Activated CD4-positive, alpha-beta T cell treated with anti-CD3 and anti-CD28 coated beads for 1 hour (primary cell): ENCODE measurements at regions not wholly inside any gene's neighbourhood (a gene's known extent, or its start where the extent isn't known, plus 50 kb on each side); places are given as distances from the start of the nearest gene placed in this dataset.

ENCODE experiments used
- DNase-seq: peaks from one replicate; pipeline ENCODE4 v3.0.0-alpha.2; 2020

DNA sequence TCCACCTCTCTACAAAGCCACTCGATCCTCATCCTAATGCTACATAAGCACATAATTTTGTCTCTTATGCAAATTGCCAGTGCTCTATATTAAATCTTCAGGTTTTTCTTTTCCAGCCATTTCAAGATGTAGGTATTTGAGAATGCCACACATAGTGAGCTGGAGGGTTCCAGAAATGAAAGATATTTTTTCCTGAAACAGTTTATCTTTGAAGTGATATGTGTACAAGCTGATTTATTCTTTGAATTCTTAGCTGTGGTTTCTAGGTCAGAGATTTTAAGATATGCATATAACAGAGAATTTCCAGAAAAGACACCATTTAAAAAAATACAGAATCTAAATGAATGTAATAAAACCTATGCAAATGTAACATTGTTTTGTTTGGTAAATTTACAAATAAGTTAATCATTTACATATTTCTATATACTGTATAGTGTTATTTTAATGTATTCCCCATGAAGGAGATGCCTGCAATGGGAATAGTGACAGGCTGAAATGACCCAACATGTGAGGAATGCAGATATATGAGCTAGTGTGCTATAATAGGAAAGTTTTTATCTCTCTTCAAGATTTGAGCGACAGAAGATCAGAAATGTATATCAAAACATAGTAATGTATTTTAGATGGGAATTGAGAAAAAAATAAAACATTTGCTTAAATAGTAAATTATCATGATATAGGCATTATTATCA, 570.2 kb downstream of the SLITRK1 start:
- no peak for DNase-seq

- no peak for DNase-seq
These were observed 583.7 kb downstream of the SLITRK1 start for GRCh38 chr13:83298617-83299016.

GRCh38 chr13:83297586-83298290, 584.5 kb downstream of the SLITRK1 start:
- no peak for DNase-seq

DNA sequence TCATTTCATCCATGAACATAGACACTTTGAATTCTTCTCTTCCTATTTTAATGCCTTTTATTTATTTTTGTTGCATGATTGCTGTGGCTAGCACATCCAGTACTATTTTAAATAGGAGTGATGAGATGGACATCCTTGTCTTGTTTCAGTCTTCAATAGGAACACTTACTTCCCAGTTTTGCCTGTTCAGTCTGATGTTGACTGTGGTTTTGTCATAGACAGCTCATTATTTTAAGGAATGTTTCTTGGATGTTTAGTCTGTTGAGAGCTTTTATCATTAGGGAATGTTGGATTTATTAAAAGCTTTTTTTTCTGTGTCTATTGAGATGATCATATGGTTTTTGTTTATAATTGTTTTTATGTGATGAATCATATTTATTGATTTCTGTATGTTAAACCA, 586.6 kb downstream of the SLITRK1 start:
- no peak for DNase-seq

- DNase-seq: no peak
These were observed 595.5 kb downstream of the SLITRK1 start for GRCh38 chr13:83286737-83287136.

DNA sequence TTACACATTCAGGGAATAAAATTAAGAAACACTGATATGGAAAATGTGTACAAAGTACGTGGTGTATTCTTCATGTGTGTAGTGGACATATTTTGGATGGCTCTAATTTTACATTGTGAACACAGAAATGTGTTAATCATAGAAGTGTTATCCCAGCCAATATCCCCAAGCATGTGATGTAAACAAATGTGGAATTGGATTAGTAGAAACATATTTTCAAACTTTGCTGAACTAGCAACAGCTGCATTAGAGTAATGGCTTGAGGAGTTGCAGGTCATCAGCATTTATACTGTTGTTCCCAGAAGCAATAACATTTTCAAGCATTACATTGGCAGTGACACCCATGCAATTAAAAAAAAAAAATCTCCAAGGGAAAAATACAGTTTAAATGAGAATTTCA, 600.6 kb downstream of the SLITRK1 start:
- DNase-seq: no peak

DNA sequence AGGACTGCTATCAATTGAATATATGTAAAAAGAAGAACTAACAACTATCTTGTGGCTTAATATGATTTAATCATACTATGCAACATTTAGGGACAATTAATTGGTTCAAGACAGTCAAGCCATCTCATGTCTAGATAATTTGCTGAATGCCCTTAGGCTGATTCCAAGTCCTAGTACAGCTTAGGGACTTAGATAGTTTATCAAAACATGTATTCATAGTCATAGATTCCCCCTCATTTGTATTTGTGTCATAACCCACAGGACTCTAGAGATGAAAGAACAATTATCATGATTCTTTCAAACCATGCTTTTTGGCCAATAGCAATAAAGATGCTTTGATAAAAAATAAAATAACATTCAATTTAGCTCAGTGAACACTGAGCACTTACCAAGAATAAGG, 607.6 kb downstream of the SLITRK1 start:
- DNase-seq: no peak

- DNase-seq: no peak
These were observed 609.5 kb downstream of the SLITRK1 start for GRCh38 chr13:83272652-83273240.

DNA sequence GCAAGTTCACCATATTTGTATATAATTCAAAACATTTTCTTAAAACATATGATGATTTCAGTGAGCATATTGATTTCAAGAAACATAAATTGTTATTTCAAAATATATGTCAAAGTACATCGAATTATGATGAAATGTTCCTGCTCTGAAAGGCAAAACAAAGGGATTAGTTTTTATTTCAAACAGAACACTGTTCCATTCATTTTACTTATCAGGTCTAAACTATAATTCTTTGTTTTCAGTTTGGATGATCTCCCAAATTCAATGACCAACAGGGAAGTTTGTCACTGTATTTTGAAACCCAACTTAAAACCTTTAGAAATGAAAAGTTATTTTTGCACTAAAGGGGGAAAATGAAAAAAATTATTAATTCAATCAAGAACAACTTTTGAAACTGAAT, 610.2 kb downstream of the SLITRK1 start:
- no peak for DNase-seq

DNA sequence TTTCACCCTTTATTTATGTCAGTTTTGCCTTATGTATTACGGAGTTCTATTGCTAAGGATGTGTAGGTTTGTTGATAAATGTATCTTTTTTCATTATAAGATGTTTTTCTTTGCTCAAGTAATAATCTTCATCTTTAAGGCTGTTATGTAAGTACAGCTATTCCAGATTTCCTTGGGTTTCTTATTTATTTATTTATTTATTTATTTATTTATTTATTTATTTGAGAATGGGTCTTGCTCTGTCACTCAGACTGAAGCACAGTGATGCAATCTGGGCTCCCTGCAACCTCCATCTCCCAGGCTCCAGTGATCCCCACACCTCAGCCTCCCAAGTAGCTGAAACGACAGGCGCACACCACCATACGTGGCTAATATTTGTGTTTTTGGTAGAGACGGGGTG, 617.0 kb downstream of the SLITRK1 start:
- DNase-seq: no peak

GRCh38 chr13:83248751-83249150, 633.5 kb downstream of the SLITRK1 start:
- DNase-seq: no peak

- no peak for DNase-seq
These were observed 649.6 kb downstream of the SLITRK1 start for GRCh38 chr13:83232626-83233025.

GRCh38 chr13:83229574-83230305, 652.5 kb downstream of the SLITRK1 start:
- DNase-seq: no peak

GRCh38 chr13:83223546-83223945, 658.7 kb downstream of the SLITRK1 start:
- DNase-seq: no peak

GRCh38 chr13:83221813-83222241, 660.4 kb downstream of the SLITRK1 start:
- DNase-seq: no peak

DNA sequence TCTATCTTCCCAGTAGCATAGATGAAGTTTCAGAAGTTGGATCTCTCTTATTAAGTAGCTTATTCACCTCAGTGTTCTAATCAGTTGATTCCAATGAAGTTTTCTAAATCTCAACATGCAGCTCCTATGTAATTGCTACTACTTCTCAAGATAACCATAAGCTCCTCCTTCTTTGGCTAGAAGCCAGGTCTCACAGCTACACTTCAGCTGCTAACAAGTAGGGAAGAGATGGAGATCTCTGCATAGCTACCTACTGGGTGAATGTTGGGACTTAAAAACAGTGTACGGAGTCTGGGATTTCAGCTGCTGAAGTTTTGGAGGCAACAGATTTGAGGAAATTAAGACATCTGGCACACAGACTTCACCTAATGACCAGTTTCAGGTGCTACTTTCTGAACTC, 661.0 kb downstream of the SLITRK1 start:
- no peak for DNase-seq

GRCh38 chr13:83220241-83220640, 662.0 kb downstream of the SLITRK1 start:
- DNase-seq: no peak

DNA sequence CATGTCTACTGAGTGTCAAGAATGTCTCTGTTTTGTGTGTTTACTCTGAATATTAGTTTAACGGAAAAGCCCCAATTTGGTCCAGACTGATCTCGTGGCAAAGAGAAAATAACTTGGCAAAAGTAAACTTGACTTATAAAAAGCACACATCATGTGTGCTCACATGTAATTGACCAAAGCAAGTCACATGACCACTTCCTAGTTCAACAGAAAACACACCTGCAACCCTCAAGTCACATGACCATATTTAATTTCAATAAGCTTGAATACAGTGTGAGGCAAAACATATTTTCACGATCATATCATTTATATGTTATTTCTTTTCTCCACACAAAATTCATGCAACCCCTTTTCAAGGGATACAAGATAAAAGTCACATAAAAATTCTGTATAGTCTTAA, 662.4 kb downstream of the SLITRK1 start:
- no peak for DNase-seq

DNA sequence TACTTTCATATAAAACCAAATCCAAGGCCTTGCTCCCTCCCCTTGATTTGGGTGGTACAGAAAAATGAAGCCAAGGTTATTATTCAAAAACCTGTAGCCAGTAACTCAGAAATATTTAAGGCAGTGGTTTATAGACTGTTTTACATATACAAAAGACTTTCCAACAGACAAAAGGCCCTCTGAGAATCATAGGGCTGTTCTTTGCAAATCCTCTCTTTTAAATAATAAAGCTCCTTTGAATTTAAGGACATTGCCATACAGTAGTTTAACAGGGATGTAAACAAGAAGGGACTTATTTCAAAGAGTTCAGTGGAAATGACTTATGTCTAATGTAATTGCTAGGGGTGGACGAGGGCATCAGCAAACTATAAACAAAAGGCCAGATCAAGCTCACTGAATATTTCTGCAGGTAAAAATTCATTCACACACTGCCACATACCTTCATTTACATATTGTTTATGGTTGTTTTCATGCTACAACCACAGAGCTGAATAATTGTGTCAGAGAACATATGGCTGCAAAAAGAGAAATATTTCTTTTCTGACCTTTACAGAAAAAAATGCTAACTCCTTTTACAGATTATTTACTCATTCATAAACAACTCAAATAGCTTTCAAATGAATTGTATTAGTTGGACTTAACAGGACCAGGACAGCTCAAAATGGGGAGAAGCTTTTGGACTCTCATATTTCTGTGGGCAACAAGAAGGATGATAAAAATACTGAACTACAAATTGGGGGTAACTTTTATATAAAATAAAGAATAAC, 665.6 kb downstream of the SLITRK1 start:
- no peak for DNase-seq

DNA sequence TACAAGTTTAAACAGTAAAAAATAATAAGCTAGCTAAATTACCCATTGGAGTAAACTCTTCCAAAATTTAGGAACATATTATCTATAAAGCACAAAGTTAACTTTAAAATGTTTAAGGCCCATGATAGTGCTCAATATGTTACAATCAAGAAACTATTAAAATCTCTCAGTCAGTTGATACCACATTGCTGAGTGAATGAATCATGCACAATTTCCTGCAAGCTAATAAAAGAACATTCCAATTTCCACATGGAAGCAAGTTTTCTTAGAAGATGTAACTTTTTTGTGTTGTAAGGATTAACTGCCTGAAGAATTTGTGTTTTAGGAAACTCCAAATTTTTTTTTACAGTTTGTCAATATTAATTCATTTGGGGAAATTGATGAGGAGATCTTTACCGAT, 666.6 kb downstream of the SLITRK1 start:
- DNase-seq: no peak

- no peak for DNase-seq
These were observed 667.8 kb downstream of the SLITRK1 start for GRCh38 chr13:83214452-83214851.

DNA sequence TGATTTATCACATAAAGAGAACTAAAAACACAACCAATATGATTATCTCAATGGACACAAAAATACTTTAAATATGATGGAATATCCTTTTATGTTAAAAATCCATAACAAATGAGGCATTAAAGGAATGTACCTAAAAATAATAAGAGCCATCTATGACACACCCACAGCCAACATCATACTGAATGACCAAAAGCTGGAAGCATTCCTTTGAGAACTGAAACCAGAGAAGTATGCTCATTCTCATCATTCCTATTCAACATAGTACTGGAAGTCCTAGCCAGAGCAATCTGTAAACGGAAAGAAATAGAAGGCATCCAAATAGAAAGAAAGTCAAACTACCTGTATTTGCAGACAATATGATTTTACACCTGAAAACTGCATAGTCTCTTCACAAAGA, 671.0 kb downstream of the SLITRK1 start:
- DNase-seq: no peak

DNA sequence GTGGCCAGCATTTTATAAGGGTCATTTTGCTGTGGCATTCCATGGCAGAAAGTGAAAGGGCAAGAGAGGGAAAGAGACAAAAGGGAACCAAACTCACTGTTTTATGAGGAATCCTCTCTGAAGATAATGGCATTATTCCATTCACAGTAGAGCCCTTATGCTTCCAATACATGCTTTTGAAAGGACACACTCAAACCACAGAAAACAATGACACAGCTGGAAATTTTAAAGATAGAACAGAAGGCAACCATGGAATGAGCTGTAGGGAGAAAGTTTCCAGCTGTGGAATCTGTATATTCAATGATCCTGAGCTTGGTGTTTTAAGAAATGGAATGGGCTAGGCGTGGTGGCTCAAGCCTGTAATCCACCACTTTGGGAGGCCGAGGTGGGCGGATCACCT, 677.4 kb downstream of the SLITRK1 start:
- no peak for DNase-seq
